GM12878 (cell line): ENCODE measurements at regions not wholly inside any gene's neighbourhood (a gene's known extent, or its start where the extent isn't known, plus 50 kb on each side); places are given as distances from the start of the nearest gene placed in this dataset.

ENCODE experiments used
- ATAC-seq: fragments of 200-7000 bp; cut with Tn5 transposase; 3 replicates; pipeline ENCODE4 v1.9.1; 2020; ENCODE audit warnings: mild to moderate bottlenecking, moderate library complexity
- BruUV-seq: library from RNA; stranded (reverse); fragments of 400-500 nt; replicated peaks from 2 replicates; lab custom pipeline; 2021; lab: Mats Ljungman, UMichigan
- CTCF ChIA-PET: fragments of 300-600 bp; sonication (Branson Sonifier 250); formaldehyde crosslinking; extraction: SDS; loops from one replicate; lab custom pipeline; 2021; ENCODE audit warnings: inconsistent platforms; lab: Yijun Ruan, JAX
- POLR2A ChIA-PET: fragments of 350-600 bp; formaldehyde crosslinking; extraction: SDS; loops from one replicate; lab custom pipeline; 2021; ENCODE audit warnings: inconsistent platforms; lab: Charles Lee
- RAD21 ChIA-PET: fragments of 300-600 bp; sonication (Branson Sonifier 250); formaldehyde crosslinking; loops from one replicate; lab custom pipeline; 2023; ENCODE audit warnings: antibody characterized with exemption; ENCODE audit not compliant: unreplicated experiment; lab: Charles Lee
- SMC1A ChIA-PET: fragments of 300-600 bp; sonication (Branson Sonifier 250); formaldehyde crosslinking; loops from one replicate; lab custom pipeline; 2023; ENCODE audit not compliant: unreplicated experiment, uncharacterized antibody; lab: Charles Lee
- DNase-seq: peaks from one replicate; pipeline ENCODE4 v3.0.0-alpha.2; 2011; ENCODE audit warnings: low read depth, low spot score
- FAIRE-seq: peaks from 3 replicates; lab custom pipeline; 2011; peaks lifted over from hg19 to GRCh38; lab: Jason Lieb, UNC
- H2AFZ ChIP-seq: 2 replicates; pipeline ENCODE4 v1.6.0; 2011; ENCODE audit warnings: low read depth, low read length, control low read depth; ENCODE audit not compliant: control insufficient read depth
- H3K27ac ChIP-seq: 2 replicates; pipeline ENCODE4 v1.5.1; 2011; ENCODE audit warnings: control low read depth; ENCODE audit not compliant: control insufficient read depth, insufficient read depth
- H3K27me3 ChIP-seq, 2 experiments: replicated peaks in 1 of 2; 2 replicates each; pipeline versions ENCODE4 v1.6.0 to v1.6.1; 2011; ENCODE audit warnings: low read length in 1 of 2; ENCODE audit not compliant: control insufficient read depth in 2 of 2, insufficient read depth in 2 of 2
- H3K36me3 ChIP-seq, 2 experiments: 2 replicates each; pipeline ENCODE4 v1.5.1; 2011; ENCODE audit warnings: low read length in 1 of 2; ENCODE audit not compliant: control insufficient read depth in 2 of 2, insufficient read depth in 2 of 2
- H3K4me1 ChIP-seq: 2 replicates; pipeline ENCODE4 v1.6.1; 2011; ENCODE audit warnings: mild to moderate bottlenecking, low read length, moderate library complexity, mixed read lengths; ENCODE audit not compliant: control insufficient read depth, insufficient read depth
- H3K4me2 ChIP-seq: 2 replicates; pipeline ENCODE4 v1.6.0; 2011; ENCODE audit warnings: control low read depth; ENCODE audit not compliant: control insufficient read depth, insufficient read depth
- H3K4me3 ChIP-seq: fragments of 200-600 bp; sonication (generic); 2 replicates; pipeline ENCODE4 v1.5.1; 2016
- H3K79me2 ChIP-seq: 2 replicates; pipeline ENCODE4 v1.6.0; 2011; ENCODE audit warnings: low read length; ENCODE audit not compliant: control insufficient read depth, insufficient read depth
- H3K9ac ChIP-seq: 2 replicates; pipeline ENCODE4 v1.8.0; 2011; ENCODE audit warnings: low read length, control low read depth, mixed read lengths; ENCODE audit not compliant: control insufficient read depth, insufficient read depth
- H3K9me3 ChIP-seq: replicated peaks from 3 replicates; pipeline ENCODE4 v1.5.1; 2011; ENCODE audit warnings: mild to moderate bottlenecking, low read length; ENCODE audit not compliant: control insufficient read depth, insufficient read depth
- H4K20me1 ChIP-seq: 2 replicates; pipeline ENCODE4 v1.6.0; 2011; ENCODE audit not compliant: control insufficient read depth, insufficient read depth
- BHLHE40 ChIP-seq, 2 experiments: fragments of 450-650 bp in 1 of 2; IDR thresholded peaks; 2 replicates each; pipeline ENCODE4 v1.6.1; 2011 to 2017; ENCODE audit warnings: low read depth in 2 of 2, borderline replicate concordance in 1 of 2, improper control_type of control experiment in 1 of 2, low read length in 1 of 2, mild to moderate bottlenecking in 1 of 2
- DPF2 ChIP-seq: fragments of 450-650 bp; IDR thresholded peaks from 2 replicates; pipeline ENCODE4 v1.6.1; 2017; ENCODE audit warnings: mild to moderate bottlenecking
- FOS ChIP-seq: IDR thresholded peaks from 3 replicates; pipeline ENCODE4 v1.6.1; 2011; ENCODE audit warnings: borderline replicate concordance; ENCODE audit not compliant: insufficient read length; ENCODE audit errors: extremely low read depth
- RELA ChIP-seq: fragments of 450-650 bp; IDR thresholded peaks from 2 replicates; pipeline ENCODE4 v1.8.0; 2014; ENCODE audit warnings: borderline replicate concordance; ENCODE audit not compliant: partially characterized antibody
- ZNF274 ChIP-seq: IDR thresholded peaks from one replicate; pipeline ENCODE4 v1.8.0; 2011; ENCODE audit not compliant: insufficient read length, insufficient read depth
- WGBS: methylation state at CpG from one replicate; pipeline ENCODE4 v1.1.6; 2016; ENCODE audit warnings: low lambda C conversion rate; ENCODE audit not compliant: insufficient replicate concordance, insufficient coverage; ENCODE audit errors: missing lambda C conversion rate; 5-methylcytosine and 5-hydroxymethylcytosine counted together
- in situ Hi-C: fragments of 300-500 bp; cut with MboI; formaldehyde crosslinking; loops from 9 replicates; pipeline ENCODE4 v1.14.3; 2018; ENCODE audit warnings: mixed read lengths
- intact Hi-C: fragments of 100-400 bp; cut with micrococcal nuclease; formaldehyde crosslinking; loops from one replicate; pipeline ENCODE4 v1.14.2; 2022; ENCODE audit not compliant: unreplicated experiment

DNA sequence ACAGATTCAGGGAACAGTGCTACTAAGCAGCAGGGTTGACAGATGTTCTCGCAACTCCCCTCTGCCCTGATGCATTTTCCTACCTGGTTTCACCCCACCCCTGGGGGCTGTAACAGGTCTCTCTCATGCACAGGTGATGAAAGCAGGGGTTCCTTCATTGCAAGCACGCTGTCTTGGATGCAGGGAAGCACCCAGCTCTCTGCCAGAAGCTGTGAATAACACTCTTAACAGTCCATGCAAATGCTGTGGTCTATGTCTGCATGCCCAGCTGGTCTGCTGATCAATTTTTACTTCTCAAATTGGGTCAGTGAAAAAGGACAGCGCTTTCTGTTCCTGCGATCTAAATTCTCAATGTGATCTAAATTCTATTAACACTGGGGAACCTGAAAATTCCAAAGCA lies 246.3 kb upstream of the TSHZ3 start:
- Histone ChIP-seq H3K9ac (no peak overlapping the region), H4K20me1 (no peaks in the 10 kb centered on the region), H2AFZ (no peak overlapping the region), H3K4me1 (no peaks in the 10 kb centered on the region), H3K9me3 (no peaks in the 10 kb centered on the region; the same call in 2 of the 3 replicates), H3K79me2 (no peaks in the 10 kb centered on the region), H3K27ac (no peak overlapping the region), H3K4me2 (no peak overlapping the region), H3K27me3 (no peaks in the 10 kb centered on the region), H3K36me3 (no peaks in the 10 kb centered on the region), H3K4me3 (no peak overlapping the region)
- ChIA-PET CTCF (no interaction called here), RAD21 (no interaction called here), POLR2A (no interaction called here), SMC1A (no interaction called here)
- BruUV-seq = no TSS peak
- 32% methylated on average over 4 of the region's 4 CpGs for WGBS
- no peak for DNase-seq
- intact Hi-C loops (no loop called here), in situ Hi-C loops (no loop called here)
- TF ChIP-seq RELA (no peak), ZNF274 (no peak), FOS (no peak), DPF2 (no peak)
- no peak for FAIRE-seq
- ATAC-seq = no peak

DNA sequence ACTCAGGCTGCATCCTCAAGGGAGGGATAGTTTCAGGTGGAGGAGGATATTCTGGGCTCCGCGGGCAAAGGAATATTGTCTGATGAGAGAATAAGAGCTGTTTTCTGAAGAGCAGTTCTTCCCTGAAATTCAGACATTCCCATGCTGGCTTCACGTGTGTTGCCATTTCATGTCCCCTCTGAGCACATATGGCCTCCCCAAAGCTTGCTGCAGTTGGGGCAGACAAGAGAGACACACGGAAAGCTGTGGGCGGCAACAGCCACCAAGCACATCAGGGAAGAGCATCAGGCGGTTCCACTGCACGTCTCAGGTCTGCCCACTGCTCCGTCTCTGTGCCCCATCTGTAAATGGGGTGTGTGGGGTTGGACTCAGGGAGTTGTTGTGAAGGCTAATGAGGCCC lies 247.5 kb upstream of the TSHZ3 start:
- H3K36me3 ChIP-seq = no peaks in the 10 kb centered on the region
- H3K9me3 ChIP-seq = no peaks in the 10 kb centered on the region; the same call in 2 of the 3 replicates
- BruUV-seq = no TSS peak
- H3K27ac ChIP-seq = no peak overlapping the region
- H4K20me1 ChIP-seq = no peaks in the 10 kb centered on the region
- no peaks in the 10 kb centered on the region for H3K27me3 ChIP-seq
- H3K4me3 ChIP-seq = no peak overlapping the region
- H3K4me1 ChIP-seq = no peaks in the 10 kb centered on the region
- 26% methylated on average over 8 of the region's 8 CpGs for WGBS
- ChIA-PET POLR2A (no interaction called here), RAD21 (no interaction called here), SMC1A (no interaction called here), CTCF (no interaction called here)
- DNase-seq (no peak), FAIRE-seq (no peak), ATAC-seq (no peak)
- intact Hi-C loops (no loop called here), in situ Hi-C loops (no loop called here)
- no peak overlapping the region for H3K9ac ChIP-seq
- no peak overlapping the region for H2AFZ ChIP-seq
- H3K4me2 ChIP-seq = no peak overlapping the region
- H3K79me2 ChIP-seq = no peaks in the 10 kb centered on the region
- TF ChIP-seq BHLHE40 (IDR thresholded peaks at IDR 0.05; ENCODE audit: borderline replicate concordance in 1 of 2, low read depth in 2 of 2, low read length in 1 of 2) = no peak
